EH (cell line): ENCODE measurements at regions not wholly inside any gene's neighbourhood (a gene's known extent, or its start where the extent isn't known, plus 50 kb on each side); places are given as distances from the start of the nearest gene placed in this dataset.
"Not testable (repeated sequence)": the region's sequence is repeated elsewhere in the genome, so short reads cannot be mapped to it uniquely, and the experiment has no call there.

Experiments used
- DNase-seq: peaks from one replicate; pipeline ENCODE4 v3.0.0-alpha.2; 2015; ENCODE audit warnings: low read depth

GRCh38 chr2:176763851-176764404, 448.7 kb upstream of the HNRNPA3 start:
- DNase-seq: no peak

DNA sequence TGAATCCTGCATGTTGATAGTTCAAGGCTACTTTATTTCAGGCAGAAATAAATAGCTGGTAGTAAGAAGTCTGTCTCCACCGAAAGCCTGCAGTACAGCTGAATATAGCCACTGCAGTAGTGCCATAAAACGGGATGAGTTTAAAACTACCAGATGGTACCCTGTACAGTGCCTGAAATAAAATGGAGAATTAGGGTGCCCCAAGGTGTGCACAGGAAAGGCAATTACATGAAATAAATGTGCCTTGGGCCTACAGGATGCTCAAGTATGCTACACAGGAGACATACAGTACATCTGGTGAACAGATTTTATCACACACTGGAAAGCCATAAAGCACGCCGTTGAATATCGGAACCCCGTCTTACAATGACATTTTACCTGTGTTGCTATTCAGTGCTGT, 447.7 kb upstream of the HNRNPA3 start:
- DNase-seq: no peak

DNA sequence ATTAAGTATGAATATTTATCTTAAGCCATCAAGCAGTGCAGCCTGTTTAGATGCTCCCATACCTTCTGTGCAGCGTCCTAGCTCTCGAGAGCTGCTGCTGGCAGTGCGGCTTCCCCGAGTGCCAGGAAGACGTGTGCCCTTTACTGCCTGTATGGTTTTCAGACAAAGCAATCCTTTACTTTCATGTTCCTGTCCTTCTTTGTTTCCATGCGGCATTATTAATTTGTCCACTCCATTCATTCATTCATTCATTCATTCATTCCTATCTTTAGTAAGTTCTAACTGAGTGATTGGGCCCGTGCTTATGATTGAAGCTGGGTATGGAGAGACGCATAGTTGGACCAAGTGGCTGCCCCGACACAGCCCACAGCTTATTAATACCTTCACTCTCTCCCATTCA, 446.6 kb upstream of the HNRNPA3 start:
- no peak for DNase-seq

DNA sequence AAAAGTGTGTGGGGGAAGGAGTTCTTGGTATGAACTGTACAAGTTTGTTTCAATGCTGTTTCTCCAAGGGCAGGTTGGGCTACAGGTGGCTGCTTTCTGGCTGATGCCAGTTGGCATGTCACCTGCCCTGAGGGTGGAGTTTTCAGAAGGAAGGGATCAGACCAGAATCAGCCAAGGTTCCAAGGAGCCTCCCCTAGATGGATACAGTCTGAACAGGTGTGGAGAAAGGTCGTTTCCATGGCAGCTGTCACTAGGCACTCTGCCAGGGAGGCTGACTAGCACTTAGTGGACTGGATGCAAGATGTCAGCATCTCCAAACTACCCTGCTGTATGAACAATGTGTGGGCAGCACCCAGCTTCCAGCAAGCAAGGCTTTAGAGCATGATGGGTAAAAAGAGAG, 444.4 kb upstream of the HNRNPA3 start:
- DNase-seq: no peak

GRCh38 chr2:176769021-176769420, 443.6 kb upstream of the HNRNPA3 start:
- no peak for DNase-seq

DNA sequence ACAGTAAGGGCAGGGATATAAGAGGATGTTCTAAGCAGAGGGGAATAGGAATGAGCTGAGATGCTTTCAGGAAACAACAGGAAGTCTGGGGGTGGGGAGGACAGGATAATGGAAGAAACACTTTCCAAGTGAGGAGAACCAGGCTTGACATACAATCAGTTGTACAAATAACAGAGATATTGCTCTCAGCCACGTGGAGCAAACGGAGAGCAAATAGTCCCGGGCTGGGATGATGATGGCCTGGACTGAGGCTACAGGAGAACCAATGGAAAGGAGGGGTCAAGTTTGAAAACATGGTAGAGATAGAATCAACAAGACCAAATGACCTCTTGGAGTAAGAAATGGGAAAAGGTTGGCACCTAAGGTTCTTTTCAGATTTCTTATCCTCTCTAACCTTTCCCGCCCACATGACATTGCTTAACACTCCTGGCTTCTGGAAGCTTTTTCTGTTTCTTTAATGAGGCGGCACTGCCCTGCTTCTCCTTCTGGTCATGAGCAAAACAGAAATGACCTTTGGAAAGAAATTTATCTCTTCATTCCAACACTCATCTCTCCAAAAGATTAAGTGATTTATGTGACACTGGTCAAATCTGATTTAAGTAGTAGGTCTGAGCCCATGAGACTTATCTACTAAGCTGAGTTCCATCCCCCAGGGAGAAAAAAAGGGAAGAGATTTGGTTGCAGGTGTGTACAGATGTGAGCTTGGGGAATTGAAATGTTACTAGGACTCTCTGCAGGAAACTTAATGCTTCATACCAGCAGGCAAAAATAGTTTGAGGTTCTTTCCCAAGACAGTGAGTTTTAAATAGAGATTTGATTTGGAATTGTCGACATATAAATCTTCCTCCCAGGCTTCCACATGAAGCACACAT, 442.9 kb upstream of the HNRNPA3 start:
- DNase-seq: no peak

DNA sequence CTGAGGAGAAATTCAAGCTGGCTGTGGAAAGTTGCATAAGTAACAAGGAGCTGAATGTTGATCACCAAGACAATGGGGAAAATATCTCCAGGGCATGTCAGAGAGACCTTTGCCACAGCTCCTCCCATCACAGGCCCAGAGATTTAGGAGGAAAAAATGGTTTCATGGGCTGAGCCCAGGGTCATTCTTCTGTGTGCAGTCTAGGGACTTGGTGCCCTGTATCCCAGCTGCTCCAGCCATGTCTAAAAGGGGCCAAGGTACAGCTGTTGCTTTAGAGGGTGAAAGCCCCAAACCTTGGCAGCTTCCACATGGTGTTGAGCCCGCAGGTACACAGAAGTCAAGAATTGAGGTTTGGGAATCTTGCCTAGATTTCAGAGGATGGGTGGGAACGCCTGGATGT, 439.8 kb upstream of the HNRNPA3 start:
- DNase-seq: no peak

DNA sequence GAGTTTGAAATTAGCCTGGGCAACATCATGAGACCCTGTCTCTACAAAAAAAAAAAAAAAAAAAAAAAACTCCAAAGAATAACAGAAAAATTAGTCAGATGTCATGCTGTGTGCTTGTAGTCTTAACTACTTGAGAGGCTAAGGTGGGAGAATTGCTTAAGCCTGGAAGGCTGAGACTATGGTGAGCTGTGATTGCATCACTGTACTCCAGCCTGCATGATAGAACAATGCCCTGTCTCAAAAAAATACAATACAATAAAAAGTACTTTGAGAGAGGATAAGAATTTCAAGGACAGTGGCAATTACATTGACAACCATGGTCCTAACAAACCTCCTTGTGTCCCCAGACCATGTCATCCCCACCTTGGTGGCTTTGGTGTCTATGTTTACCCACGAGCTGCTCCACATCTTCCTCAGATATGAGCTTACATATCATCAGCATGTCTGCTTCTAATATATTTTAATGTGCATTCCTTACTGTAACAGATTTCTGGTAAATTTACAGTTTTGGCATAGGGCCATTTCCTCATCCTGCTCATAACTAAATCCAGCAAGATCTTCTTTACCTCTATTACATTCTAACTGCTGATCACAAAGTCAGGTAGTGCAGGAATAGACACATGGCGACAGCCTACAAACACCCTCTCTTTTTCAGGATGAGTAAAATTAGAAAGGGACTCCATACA, 437.7 kb upstream of the HNRNPA3 start:
- DNase-seq: no peak

DNA sequence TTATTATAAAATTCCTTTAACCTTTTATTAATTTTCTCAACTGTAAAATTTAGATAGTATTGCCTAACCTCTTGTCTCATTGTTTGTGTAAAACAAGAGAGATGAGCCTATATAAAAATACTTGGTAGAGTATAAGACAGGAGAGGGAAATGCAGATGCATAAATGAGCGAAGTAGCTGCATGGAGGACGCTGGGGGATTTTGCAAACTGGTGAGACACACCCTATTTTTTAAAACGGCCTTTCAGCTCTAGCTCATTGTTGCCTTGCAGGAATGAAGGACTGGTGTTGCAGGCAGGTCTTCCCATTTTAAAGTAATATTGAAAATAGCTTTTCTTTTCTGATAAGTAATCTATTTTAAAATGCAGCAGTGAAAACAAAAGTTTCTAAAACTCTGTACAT, 435.3 kb upstream of the HNRNPA3 start:
- no peak for DNase-seq

GRCh38 chr2:176779917-176780316, 432.7 kb upstream of the HNRNPA3 start:
- no peak for DNase-seq

GRCh38 chr2:176780348-176780747, 432.2 kb upstream of the HNRNPA3 start:
- no peak for DNase-seq

DNA sequence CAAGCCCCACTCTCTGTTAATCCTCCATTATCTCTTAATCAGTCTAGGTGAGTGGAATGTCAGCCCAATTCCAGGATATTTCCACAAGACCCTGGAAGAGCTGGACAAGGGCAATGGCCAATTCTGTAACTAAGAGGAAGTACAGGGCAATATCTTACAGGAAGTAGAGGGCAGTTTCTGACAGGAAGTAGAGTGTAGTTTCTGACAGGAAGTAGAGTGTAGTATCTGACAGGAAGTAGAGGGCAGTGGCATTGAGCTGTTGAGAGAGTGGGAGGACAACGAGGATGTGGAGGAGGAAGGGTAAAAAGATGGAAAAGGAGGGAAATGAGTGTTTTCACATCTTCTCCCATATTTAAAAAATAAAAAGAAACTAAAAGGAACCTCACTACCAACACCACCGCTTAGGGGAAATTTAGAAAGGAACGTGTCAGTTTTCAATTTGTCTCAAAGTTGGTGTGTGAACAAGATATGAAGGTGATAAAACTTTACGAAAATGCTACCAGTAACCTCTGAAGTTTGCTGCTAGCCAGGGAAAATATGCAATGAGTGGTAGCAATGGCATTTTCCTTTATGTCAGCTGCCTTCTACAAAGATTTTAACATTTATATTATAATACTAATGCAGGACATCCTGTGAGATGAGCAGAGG, 430.9 kb upstream of the HNRNPA3 start:
- no peak for DNase-seq

DNA sequence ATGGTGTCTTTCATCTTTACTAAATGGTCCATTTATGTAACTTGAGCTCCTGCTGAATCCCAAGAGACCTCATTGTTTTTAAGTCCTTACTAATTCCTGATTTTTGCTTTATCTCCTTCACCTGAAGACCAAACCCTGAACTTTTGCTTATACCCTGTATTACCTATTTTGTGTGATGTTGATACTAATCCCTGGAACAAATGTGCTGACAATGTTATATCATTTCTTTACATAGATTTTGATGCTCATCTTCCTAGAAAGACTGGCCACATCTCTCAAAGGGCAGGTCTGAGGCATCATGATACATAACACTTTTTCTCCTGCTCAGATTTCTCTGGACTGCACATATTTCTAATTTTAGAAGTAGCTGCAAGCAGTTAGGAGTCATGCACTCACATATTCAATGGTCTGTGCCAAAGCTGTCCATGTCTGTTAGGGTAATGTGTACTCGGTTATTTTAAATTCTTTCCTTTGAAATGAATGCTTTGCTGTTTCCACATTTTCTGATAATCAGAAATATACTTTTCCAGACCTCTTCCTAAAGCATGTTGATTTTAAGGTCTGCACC, 427.9 kb upstream of the HNRNPA3 start:
- DNase-seq: no peak

DNA sequence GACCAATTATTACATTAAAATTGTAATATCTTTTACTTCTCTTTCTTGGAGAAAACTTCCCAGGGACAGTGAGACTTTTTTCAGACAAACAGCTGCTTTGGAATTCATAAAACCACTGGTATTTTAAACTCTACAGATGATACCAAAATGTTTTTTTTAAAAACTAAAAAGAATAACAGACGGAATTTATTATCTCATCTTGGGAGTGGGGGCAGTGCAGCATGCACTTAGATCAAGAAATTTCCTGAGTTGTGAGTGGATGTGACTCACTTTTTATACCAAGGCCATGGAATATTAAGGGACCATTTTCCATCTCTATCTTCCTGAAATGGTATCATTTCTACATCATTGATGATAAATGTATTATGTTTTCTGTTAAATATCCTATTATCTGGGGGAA, 422.8 kb upstream of the HNRNPA3 start:
- DNase-seq: peak; percentile 2

- no peak for DNase-seq
Measured at GRCh38 chr2:176790468-176790867, 422.1 kb upstream of the HNRNPA3 start.

- no peak for DNase-seq
Measured at GRCh38 chr2:176793792-176794191, 418.8 kb upstream of the HNRNPA3 start.

GRCh38 chr2:176794392-176794791, 418.2 kb upstream of the HNRNPA3 start:
- DNase-seq: no peak

DNA sequence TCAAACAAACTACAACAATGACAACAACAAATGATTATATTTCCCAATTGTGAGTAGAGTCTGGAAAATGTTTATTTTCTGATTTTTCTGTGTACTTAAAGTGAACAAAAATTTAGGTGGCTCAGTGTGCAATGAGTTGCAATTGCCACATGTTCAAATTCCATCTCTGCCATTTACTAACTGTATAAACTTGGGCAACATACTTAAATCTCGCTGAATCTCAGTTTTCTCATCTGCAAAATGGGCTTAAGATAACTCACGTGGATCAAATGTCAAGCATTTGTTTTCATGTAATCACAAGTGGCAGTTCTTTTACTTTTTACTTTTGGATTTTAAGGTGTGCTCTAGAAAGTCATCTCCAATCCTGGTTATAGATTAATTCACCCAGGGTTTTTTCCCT, 416.8 kb upstream of the HNRNPA3 start:
- DNase-seq: no peak

- DNase-seq: not testable (repeated sequence)
Measured at GRCh38 chr2:176796677-176797076, 415.9 kb upstream of the HNRNPA3 start.

- no peak for DNase-seq
Measured at GRCh38 chr2:176804392-176804791, 408.2 kb upstream of the HNRNPA3 start.

DNA sequence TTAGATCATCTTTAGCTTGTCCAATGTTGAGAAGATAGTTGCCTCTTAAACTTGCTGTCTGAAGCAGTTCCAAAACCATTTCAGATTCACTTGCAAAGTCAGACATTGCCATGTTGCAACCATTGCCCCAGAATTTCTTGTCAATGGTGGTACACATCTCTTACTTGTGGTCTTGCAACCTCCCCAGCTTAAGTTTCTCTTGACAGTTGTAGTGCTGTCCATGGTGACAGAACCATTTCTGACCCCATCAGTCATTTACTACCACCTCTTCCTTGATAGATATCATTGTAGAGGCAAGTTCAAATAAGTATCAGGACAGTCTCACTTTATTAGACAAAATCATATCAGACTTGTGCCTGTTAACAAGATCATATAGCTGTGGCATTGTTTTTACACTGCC, 407.2 kb upstream of the HNRNPA3 start:
- DNase-seq: no peak

DNA sequence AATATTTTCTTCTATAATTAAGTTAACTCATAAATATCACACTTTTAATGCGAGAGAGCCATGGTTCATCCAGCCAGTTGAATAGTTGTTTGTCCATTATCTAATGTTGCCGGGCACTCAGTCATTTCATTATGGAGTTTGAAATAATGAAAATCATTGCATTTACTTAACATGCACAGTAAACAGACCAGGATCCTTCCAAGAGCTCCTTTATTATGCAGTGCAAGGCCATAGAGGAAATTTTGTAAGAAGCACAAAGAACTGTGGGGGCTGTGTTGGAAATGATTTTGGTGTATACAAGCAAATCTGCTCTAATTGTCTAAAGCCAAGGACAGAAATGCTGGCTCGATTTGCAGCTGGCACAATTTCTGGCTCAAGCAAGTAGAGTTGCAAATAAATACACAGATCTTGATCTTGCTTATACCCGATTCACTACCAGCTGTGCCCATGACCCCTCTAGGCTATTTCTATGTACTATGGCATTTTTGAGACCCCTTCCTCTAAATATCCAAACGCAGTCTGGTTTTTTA, 400.3 kb upstream of the HNRNPA3 start:
- DNase-seq: no peak
